GM13977 (cell line): ENCODE measurements at regions not wholly inside any gene's neighbourhood (a gene's known extent, or its start where the extent isn't known, plus 50 kb on each side); places are given as distances from the start of the nearest gene placed in this dataset.
"Not testable (repeated sequence)": the region's sequence is repeated elsewhere in the genome, so short reads cannot be mapped to it uniquely, and the experiment has no call there.

Experiments used
- DNase-seq: peaks from one replicate; pipeline ENCODE4 v3.0.0; 2012; ENCODE audit warnings: low spot score
- CTCF ChIP-seq: IDR thresholded peaks from 2 replicates; pipeline ENCODE4 v1.5.1; 2012; ENCODE audit warnings: mild to moderate bottlenecking, control low read depth; ENCODE audit not compliant: insufficient read depth; ENCODE audit errors: extremely low read depth, missing control alignments
- in situ Hi-C: fragments of 300-500 bp; cut with MboI; formaldehyde crosslinking; loops from one replicate; pipeline ENCODE4 v1.12.0; 2022; ENCODE audit warnings: low sequenced_read_pairs, low pct_unique_long_range_greater_than_20kb, mixed read lengths, inconsistent platforms; ENCODE audit not compliant: unreplicated experiment

GRCh38 chr7:124177891-124178290 lies 145.0 kb upstream of the TMEM229A start:
- in situ Hi-C loops = no loop called here
- TF ChIP-seq CTCF = no peak
- no peak for DNase-seq

DNA sequence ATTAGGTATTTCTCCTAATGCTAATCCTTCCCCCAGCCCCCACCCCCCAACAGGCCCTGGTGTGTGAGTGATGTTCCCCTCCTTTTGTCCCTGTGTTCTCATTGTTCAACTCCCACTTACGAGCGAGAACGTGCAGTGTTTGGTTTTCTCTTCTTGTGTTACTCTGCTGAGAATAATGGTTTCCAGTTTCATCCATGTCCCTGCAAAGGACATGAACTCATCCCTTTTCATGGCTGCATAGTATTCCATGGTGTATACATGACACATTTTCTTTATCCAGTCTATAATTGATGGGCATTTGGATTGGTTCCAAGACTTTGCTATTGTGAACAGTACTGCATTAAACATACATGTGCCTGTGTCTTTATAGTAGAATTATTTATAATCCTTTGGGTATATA lies 138.9 kb upstream of the TMEM229A start:
- not testable (repeated sequence) for DNase-seq
- in situ Hi-C loops = loop anchor here (25.0 kb wide), 1 partner anchor 615 kb away; no protein-coding TSS in a partner anchor

GRCh38 chr7:124171068-124171467 lies 138.2 kb upstream of the TMEM229A start:
- peak; percentile 54 for TF ChIP-seq CTCF
- DNase-seq = no peak
- in situ Hi-C loops = loop anchor here (25.0 kb wide), 1 partner anchor 616 kb away; no protein-coding TSS in a partner anchor

- no peak for TF ChIP-seq CTCF
- in situ Hi-C loops = loop anchor here (25.0 kb wide), 1 partner anchor 619 kb away; no protein-coding TSS in a partner anchor
- no peak for DNase-seq
Measured at GRCh38 chr7:124168616-124169015, 135.7 kb upstream of the TMEM229A start.

DNA sequence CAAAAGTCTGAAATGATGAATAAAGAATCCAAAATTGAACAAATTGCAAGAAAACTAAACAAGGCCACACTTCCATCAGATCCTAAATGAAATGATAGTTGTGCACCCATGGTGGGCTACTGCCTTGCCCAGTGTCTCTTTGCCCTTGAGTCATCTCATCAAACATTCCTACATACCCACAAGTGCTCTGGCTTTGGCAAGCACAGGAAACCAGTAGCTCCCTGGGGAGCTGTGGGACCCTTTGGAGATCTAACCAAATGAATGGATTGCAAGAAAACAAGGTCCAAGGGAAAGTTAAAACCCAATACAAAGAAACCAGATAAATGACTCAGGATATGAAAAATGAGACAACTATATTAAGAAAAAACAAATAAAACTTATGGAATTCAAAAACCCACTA lies 129.8 kb upstream of the TMEM229A start:
- in situ Hi-C loops = loop anchor here (25.0 kb wide), 1 partner anchor 625 kb away; no protein-coding TSS in a partner anchor
- no peak for DNase-seq
- no peak for TF ChIP-seq CTCF

DNA sequence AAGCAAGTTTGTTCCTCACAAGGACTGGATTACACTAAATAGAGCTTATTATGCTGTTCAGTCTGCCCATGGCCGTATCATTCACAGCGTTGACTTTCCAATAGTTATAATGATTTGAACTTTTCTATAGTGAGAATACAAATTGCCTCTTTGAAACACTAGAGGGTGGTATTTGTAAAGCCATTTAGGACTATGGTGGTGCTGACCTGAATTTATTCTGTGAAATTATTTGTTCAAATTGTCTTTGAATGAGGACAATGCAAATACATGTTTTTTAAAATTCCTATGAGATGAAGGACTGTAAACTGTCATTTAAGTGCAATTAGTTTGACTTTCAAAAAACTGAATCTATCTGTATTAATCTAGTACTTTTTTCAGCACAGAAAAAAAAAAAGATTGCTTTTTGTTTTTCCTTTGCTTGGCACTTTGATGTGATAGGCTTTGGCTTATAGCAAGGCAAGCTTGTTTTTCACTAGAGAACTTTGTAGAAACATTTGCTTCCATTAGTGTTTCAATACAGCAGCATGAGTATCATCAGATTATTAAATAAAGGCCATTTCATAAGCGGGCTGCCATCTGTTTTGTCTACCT lies 122.7 kb upstream of the TMEM229A start:
- peak; percentile 6 for DNase-seq
- in situ Hi-C loops = loop anchor here (25.0 kb wide), 1 partner anchor 632 kb away; no protein-coding TSS in a partner anchor
- TF ChIP-seq CTCF = peak; percentile 50

GRCh38 chr7:124152859-124153692 lies 120.2 kb upstream of the TMEM229A start:
- in situ Hi-C loops = loop anchor here (25.0 kb wide), 1 partner anchor 634 kb away; no protein-coding TSS in a partner anchor
- TF ChIP-seq CTCF = peak; percentile 31
- DNase-seq = no peak
